ENCODE measurements at regions not wholly inside any gene's neighbourhood (a gene's known extent, or its start where the extent isn't known, plus 50 kb on each side); places are given as distances from the start of the nearest gene placed in this dataset.
A peak's percentile ranks its signal among the peaks of the same experiment; 100 is the strongest.

DNA sequence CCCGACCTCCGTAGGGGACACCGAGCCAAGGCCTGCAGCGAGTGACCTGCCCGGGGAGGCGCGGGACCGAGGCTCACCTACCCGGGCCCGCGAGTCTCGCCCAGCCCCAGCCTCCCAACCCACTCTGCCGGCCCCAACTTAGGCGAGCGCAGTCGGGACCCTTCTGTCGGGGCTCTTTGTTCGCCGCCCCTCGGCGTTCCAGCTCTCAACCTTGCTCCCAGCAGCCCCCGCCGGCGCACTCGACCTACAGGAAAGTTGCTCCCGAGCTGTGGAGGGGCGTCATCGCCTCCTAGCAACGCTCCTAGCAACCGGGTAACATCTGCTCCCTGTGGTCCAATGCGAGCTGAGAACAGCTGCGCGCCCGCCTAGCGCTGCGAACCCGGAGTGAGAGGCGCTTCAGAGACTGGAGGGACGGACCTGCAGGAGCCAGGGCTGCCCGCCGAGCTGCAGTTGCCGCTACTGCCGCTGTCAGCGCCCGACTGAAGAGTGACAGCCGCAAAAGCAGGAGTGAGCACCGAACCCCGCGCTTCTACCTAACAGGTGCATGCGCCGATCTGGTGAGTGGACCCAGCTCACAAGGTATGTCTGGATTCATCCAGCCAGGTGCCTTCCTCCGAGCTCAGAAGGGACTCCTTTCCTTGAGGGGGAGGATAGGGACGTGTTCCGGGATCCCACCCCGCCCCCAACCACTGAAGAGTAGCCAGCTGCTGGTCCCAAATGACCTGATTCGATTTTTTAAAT is 355.0 kb downstream of the SNAPC1 start:
- TF ChIP-seq POLR2A (IDR thresholded peaks at IDR 0.05), result no peak
- TF ChIP-seq, protein P1, sequence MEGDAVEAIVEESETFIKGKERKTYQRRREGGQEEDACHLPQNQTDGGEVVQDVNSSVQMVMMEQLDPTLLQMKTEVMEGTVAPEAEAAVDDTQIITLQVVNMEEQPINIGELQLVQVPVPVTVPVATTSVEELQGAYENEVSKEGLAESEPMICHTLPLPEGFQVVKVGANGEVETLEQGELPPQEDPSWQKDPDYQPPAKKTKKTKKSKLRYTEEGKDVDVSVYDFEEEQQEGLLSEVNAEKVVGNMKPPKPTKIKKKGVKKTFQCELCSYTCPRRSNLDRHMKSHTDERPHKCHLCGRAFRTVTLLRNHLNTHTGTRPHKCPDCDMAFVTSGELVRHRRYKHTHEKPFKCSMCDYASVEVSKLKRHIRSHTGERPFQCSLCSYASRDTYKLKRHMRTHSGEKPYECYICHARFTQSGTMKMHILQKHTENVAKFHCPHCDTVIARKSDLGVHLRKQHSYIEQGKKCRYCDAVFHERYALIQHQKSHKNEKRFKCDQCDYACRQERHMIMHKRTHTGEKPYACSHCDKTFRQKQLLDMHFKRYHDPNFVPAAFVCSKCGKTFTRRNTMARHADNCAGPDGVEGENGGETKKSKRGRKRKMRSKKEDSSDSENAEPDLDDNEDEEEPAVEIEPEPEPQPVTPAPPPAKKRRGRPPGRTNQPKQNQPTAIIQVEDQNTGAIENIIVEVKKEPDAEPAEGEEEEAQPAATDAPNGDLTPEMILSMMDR (IDR thresholded peaks at IDR 0.05), result peak in 2 of 3 experiments; percentile 5 to 22

Measured in testis (tissue), 2 donors.